Sigmoid colon (tissue), 4 donors: ENCODE measurements at regions not wholly inside any gene's neighbourhood (a gene's known extent, or its start where the extent isn't known, plus 50 kb on each side); places are given as distances from the start of the nearest gene placed in this dataset.
"Not testable (repeated sequence)": the region's sequence is repeated elsewhere in the genome, so short reads cannot be mapped to it uniquely, and the experiment has no call there.

Source experiments
- CTCF ChIP-seq, 4 experiments: fragments of 450-650 bp in 3 of 4; fragments of 200-600 bp in 1 of 4; IDR thresholded peaks; one replicate each; pipeline ENCODE4 v1.5.1; 2016 to 2019; ENCODE audit warnings: antibody characterized with exemption in 4 of 4, mild to moderate bottlenecking in 3 of 4, moderate library complexity in 2 of 4
- POLR2A ChIP-seq, 2 donors: fragments of 450-650 bp; IDR thresholded peaks; one replicate each; pipeline ENCODE4 v1.6.1; 2016; ENCODE audit warnings: antibody characterized with exemption in 2 of 2, mild to moderate bottlenecking in 2 of 2, moderate library complexity in 2 of 2
- POLR2AphosphoS5 ChIP-seq, 4 donors: sonication (generic); formaldehyde crosslinking; IDR thresholded peaks; one replicate each; pipeline ENCODE4 v1.6.1; 2017; ENCODE audit warnings: antibody characterized with exemption in 4 of 4

DNA sequence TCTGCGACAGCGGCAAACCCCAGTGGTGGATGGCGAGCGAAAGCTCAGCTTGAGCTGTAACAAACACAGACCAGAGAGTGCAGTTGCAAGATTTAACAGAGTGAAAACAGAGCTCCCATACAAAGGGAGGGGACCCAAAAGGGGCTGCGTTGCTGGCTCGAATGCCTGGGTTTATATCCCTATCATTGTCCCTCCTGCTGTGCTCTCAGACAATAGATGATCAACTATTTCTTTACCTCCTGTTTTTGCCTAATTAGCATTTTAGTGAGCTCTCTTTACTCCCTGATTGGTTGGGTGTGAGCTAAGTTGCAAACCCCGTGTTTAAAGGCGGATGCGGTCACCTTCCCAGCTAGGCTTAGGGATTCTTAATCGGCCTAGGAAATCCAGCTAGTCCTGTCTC is 1304.4 kb downstream of the ROBO2 start:
- not testable (repeated sequence) for TF ChIP-seq CTCF, POLR2A, POLR2AphosphoS5 (IDR thresholded peaks at IDR 0.05)
